Subcutaneous abdominal adipose tissue (tissue), 5 donors: ENCODE measurements at regions not wholly inside any gene's neighbourhood (a gene's known extent, or its start where the extent isn't known, plus 50 kb on each side); places are given as distances from the start of the nearest gene placed in this dataset.

ENCODE experiments used
- H3K27ac ChIP-seq: one replicate; pipeline ENCODE4 v1.7.0; 2013; ENCODE audit warnings: low read depth, mild to moderate bottlenecking, inconsistent platforms, low read length, moderate library complexity
- H3K27me3 ChIP-seq, 5 donors: one replicate each; pipeline ENCODE4 v1.7.0; 2013; ENCODE audit warnings: low read length in 5 of 5, inconsistent platforms in 1 of 5; ENCODE audit not compliant: control insufficient read depth in 5 of 5, insufficient read depth in 4 of 5
- H3K36me3 ChIP-seq, 5 donors: one replicate each; pipeline ENCODE4 v1.7.0; 2013; ENCODE audit warnings: low read length in 5 of 5; ENCODE audit not compliant: control insufficient read depth in 5 of 5, insufficient read depth in 5 of 5
- H3K4me1 ChIP-seq, 5 donors: one replicate each; pipeline ENCODE4 v1.7.0; 2013; ENCODE audit warnings: low read length in 5 of 5, mild to moderate bottlenecking in 3 of 5, moderate library complexity in 1 of 5; ENCODE audit not compliant: control insufficient read depth in 5 of 5, insufficient read depth in 5 of 5
- H3K4me3 ChIP-seq, 5 donors: one replicate each; pipeline ENCODE4 v1.7.0; 2013; ENCODE audit warnings: low read length in 5 of 5, low read depth in 1 of 5
- H3K9ac ChIP-seq, 5 donors: one replicate each; pipeline ENCODE4 v1.7.0; 2013; ENCODE audit warnings: low read length in 5 of 5, mild to moderate bottlenecking in 4 of 5, moderate library complexity in 3 of 5
- H3K9me3 ChIP-seq, 5 donors: one replicate each; pipeline ENCODE4 v1.7.0; 2013; ENCODE audit warnings: low read length in 5 of 5; ENCODE audit not compliant: control insufficient read depth in 5 of 5
- donor health status: healthy.
- donor health status: healthy.
- donor health status: healthy.
- donor health status: healthy.
- donor health status: healthy.

GRCh38 chr12:11580125-11580751 lies 69.2 kb upstream of the ETV6 start:
- no peaks in the 10 kb centered on the region for H3K27me3 ChIP-seq
- no peaks in the 10 kb centered on the region for H3K9me3 ChIP-seq
- H3K36me3 ChIP-seq, result no peaks in the 10 kb centered on the region
- H3K4me1 ChIP-seq, result peaks cover 4 to 20% (median 16%) of the 10 kb centered on the region in 5 donors
- H3K9ac ChIP-seq, result no peak overlapping the region
- H3K4me3 ChIP-seq, result no peak overlapping the region
- H3K27ac ChIP-seq, result no peak overlapping the region

- no peak overlapping the region for H3K27ac ChIP-seq
- no peaks in the 10 kb centered on the region for H3K36me3 ChIP-seq
- H3K27me3 ChIP-seq, result no peaks in the 10 kb centered on the region
- H3K9ac ChIP-seq, result no peak overlapping the region
- H3K9me3 ChIP-seq, result no peaks in the 10 kb centered on the region
- H3K4me1 ChIP-seq, result peaks cover 4 to 20% (median 16%) of the 10 kb centered on the region in 5 donors
- no peak overlapping the region for H3K4me3 ChIP-seq
Measured at GRCh38 chr12:11581179-11581755, 68.2 kb upstream of the ETV6 start.

GRCh38 chr12:11584221-11584855 lies 65.1 kb upstream of the ETV6 start:
- no peak overlapping the region for H3K4me3 ChIP-seq
- no peaks in the 10 kb centered on the region for H3K36me3 ChIP-seq
- no peaks in the 10 kb centered on the region for H3K9me3 ChIP-seq
- peaks cover 4 to 20% (median 16%) of the 10 kb centered on the region in 5 donors for H3K4me1 ChIP-seq
- no peak overlapping the region for H3K9ac ChIP-seq
- no peaks in the 10 kb centered on the region for H3K27me3 ChIP-seq
- H3K27ac ChIP-seq, result no peak overlapping the region

GRCh38 chr12:11592484-11592883 lies 57.0 kb upstream of the ETV6 start:
- H3K27ac ChIP-seq, result no peak overlapping the region
- H3K27me3 ChIP-seq, result no peaks in the 10 kb centered on the region
- H3K9me3 ChIP-seq, result no peaks in the 10 kb centered on the region
- H3K36me3 ChIP-seq, result no peaks in the 10 kb centered on the region
- no peak overlapping the region for H3K4me3 ChIP-seq
- H3K9ac ChIP-seq, result no peak overlapping the region
- no peaks in the 10 kb centered on the region for H3K4me1 ChIP-seq

GRCh38 chr12:11593013-11593412 lies 56.5 kb upstream of the ETV6 start:
- Histone ChIP-seq H3K36me3 (no peaks in the 10 kb centered on the region), H3K27me3 (no peaks in the 10 kb centered on the region), H3K4me1 (no peaks in the 10 kb centered on the region), H3K27ac (no peak overlapping the region), H3K9me3 (no peaks in the 10 kb centered on the region), H3K9ac (no peak overlapping the region), H3K4me3 (no peak overlapping the region)

- Histone ChIP-seq H3K9ac (no peak overlapping the region), H3K36me3 (no peaks in the 10 kb centered on the region), H3K4me3 (no peak overlapping the region), H3K27ac (no peak overlapping the region), H3K27me3 (no peaks in the 10 kb centered on the region), H3K4me1 (peaks cover 0 to 3% (median 0%) of the 10 kb centered on the region in 5 donors), H3K9me3 (no peaks in the 10 kb centered on the region)
Measured at GRCh38 chr12:11595080-11595479, 54.4 kb upstream of the ETV6 start.

GRCh38 chr12:11596141-11596540 lies 53.3 kb upstream of the ETV6 start:
- Histone ChIP-seq H3K9me3 (no peaks in the 10 kb centered on the region), H3K9ac (no peak overlapping the region), H3K4me1 (peaks cover 0 to 3% (median 0%) of the 10 kb centered on the region in 5 donors), H3K4me3 (no peak overlapping the region), H3K36me3 (no peaks in the 10 kb centered on the region), H3K27ac (no peak overlapping the region), H3K27me3 (no peaks in the 10 kb centered on the region)

GRCh38 chr12:11598900-11599299 lies 50.6 kb upstream of the ETV6 start:
- Histone ChIP-seq H3K4me3 (no peak overlapping the region), H3K36me3 (no peaks in the 10 kb centered on the region), H3K4me1 (peaks cover 0 to 3% (median 0%) of the 10 kb centered on the region in 5 donors), H3K27me3 (no peaks in the 10 kb centered on the region), H3K27ac (no peak overlapping the region), H3K9ac (no peak overlapping the region), H3K9me3 (no peaks in the 10 kb centered on the region)
